Tibial artery (tissue), 4 donors: ENCODE measurements at regions not wholly inside any gene's neighbourhood (a gene's known extent, or its start where the extent isn't known, plus 50 kb on each side); places are given as distances from the start of the nearest gene placed in this dataset.

Experiments
- DNase-seq, 2 donors: peaks; one replicate each; pipeline ENCODE4 v3.0.0-alpha.2; 2019
- H3K27ac ChIP-seq, 2 donors: fragments of 200-600 bp; sonication (generic) in 1 of 2; 1 replicate in 1 of 2; 2 replicates in 1 of 2; pipeline ENCODE4 v1.5.1; 2018 to 2019; ENCODE audit warnings: mild to moderate bottlenecking in 1 of 2
- H3K27me3 ChIP-seq, 2 donors: fragments of 200-600 bp; sonication (generic) in 1 of 2; one replicate each; pipeline versions ENCODE4 v1.5.1 to v1.6.0; 2016 to 2019
- H3K36me3 ChIP-seq, 3 donors: fragments of 200-600 bp; sonication (generic) in 2 of 3; one replicate each; pipeline ENCODE4 v1.5.1; 2016 to 2019; ENCODE audit warnings: mild to moderate bottlenecking in 2 of 3
- H3K4me1 ChIP-seq, 4 donors: fragments of 200-600 bp; sonication (generic) in 2 of 4; 1 replicate in 3 of 4; 2 replicates in 1 of 4; pipeline ENCODE4 v1.5.1; 2016 to 2019
- H3K4me3 ChIP-seq, 2 donors: fragments of 200-600 bp; sonication (generic) in 1 of 2; 1 replicate in 1 of 2; 2 replicates in 1 of 2; pipeline ENCODE4 v1.5.1; 2018 to 2019; ENCODE audit warnings: mild to moderate bottlenecking in 2 of 2
- H3K9me3 ChIP-seq, 3 donors: fragments of 200-600 bp; sonication (generic) in 1 of 3; one replicate each; pipeline ENCODE4 v1.5.1; 2016 to 2019
- CTCF ChIP-seq, 2 experiments: fragments of 200-600 bp in 1 of 2; fragments of 450-650 bp in 1 of 2; IDR thresholded peaks; one replicate each; pipeline ENCODE4 v1.5.1; 2017 to 2019; ENCODE audit warnings: antibody characterized with exemption in 2 of 2, mild to moderate bottlenecking in 1 of 2, moderate library complexity in 1 of 2
- intact Hi-C: fragments of 100-400 bp; cut with DNase I; formaldehyde crosslinking; loops from one replicate; pipeline ENCODE4 v1.15.0; 2023; ENCODE audit warnings: low total_unique reads

- intact Hi-C loops, result no loop called here
- Histone ChIP-seq H3K4me3 (no peak overlapping the region), H3K27me3 (no peaks in the 10 kb centered on the region), H3K36me3 (no peaks in the 10 kb centered on the region), H3K4me1 (peaks cover 0 to 3% (median 0%) of the 10 kb centered on the region in 4 donors), H3K9me3 (no peaks in the 10 kb centered on the region), H3K27ac (no peak overlapping the region)
- TF ChIP-seq CTCF (IDR thresholded peaks at IDR 0.05), result no peak
- no peak for DNase-seq
Observed at GRCh38 chr2:147550995-147551731, 293.7 kb upstream of the ACVR2A start.

GRCh38 chr2:147549054-147549453 is 295.8 kb upstream of the ACVR2A start:
- intact Hi-C loops, result loop anchor here (10.0 kb wide), 1 partner anchor 1006 kb away; no protein-coding TSS in a partner anchor
- H3K27ac ChIP-seq, result no peak overlapping the region
- H3K27me3 ChIP-seq, result no peaks in the 10 kb centered on the region

GRCh38 chr2:147548451-147548850 is 296.4 kb upstream of the ACVR2A start:
- Histone ChIP-seq H3K27ac (no peak overlapping the region), H3K9me3 (no peaks in the 10 kb centered on the region), H3K36me3 (no peaks in the 10 kb centered on the region), H3K4me1 (no peaks in the 10 kb centered on the region), H3K4me3 (no peak overlapping the region), H3K27me3 (no peaks in the 10 kb centered on the region)
- intact Hi-C loops, result loop anchor here (10.0 kb wide), 1 partner anchor 1006 kb away; no protein-coding TSS in a partner anchor
- no peak for DNase-seq
- TF ChIP-seq CTCF (IDR thresholded peaks at IDR 0.05), result no peak

More at GRCh38 chr2:147549054-147549453, 295.8 kb upstream of the ACVR2A start:
- Histone ChIP-seq H3K36me3 (no peaks in the 10 kb centered on the region), H3K4me3 (no peak overlapping the region), H3K4me1 (no peaks in the 10 kb centered on the region), H3K9me3 (no peaks in the 10 kb centered on the region)
- no peak for DNase-seq
- no peak for TF ChIP-seq CTCF (IDR thresholded peaks at IDR 0.05)

GRCh38 chr2:147547440-147547839 is 297.4 kb upstream of the ACVR2A start:
- H3K36me3 ChIP-seq, result no peaks in the 10 kb centered on the region
- no peak overlapping the region for H3K27ac ChIP-seq
- no peaks in the 10 kb centered on the region for H3K9me3 ChIP-seq
- no peak for TF ChIP-seq CTCF (IDR thresholded peaks at IDR 0.05)
- no peaks in the 10 kb centered on the region for H3K27me3 ChIP-seq
- no peak overlapping the region for H3K4me3 ChIP-seq
- DNase-seq, result no peak
- H3K4me1 ChIP-seq, result no peaks in the 10 kb centered on the region
- intact Hi-C loops, result loop anchor here (10.0 kb wide), 1 partner anchor 1007 kb away; no protein-coding TSS in a partner anchor

GRCh38 chr2:147546109-147546508 is 298.7 kb upstream of the ACVR2A start:
- no peaks in the 10 kb centered on the region for H3K4me1 ChIP-seq
- no peak overlapping the region for H3K4me3 ChIP-seq
- no peak for DNase-seq
- H3K27ac ChIP-seq, result no peak overlapping the region
- no peaks in the 10 kb centered on the region for H3K9me3 ChIP-seq
- H3K36me3 ChIP-seq, result no peaks in the 10 kb centered on the region
- intact Hi-C loops, result loop anchor here (10.0 kb wide), 1 partner anchor 1009 kb away; no protein-coding TSS in a partner anchor
- no peak for TF ChIP-seq CTCF (IDR thresholded peaks at IDR 0.05)
- H3K27me3 ChIP-seq, result no peaks in the 10 kb centered on the region
